ENCODE measurements at regions not wholly inside any gene's neighbourhood (a gene's known extent, or its start where the extent isn't known, plus 50 kb on each side); places are given as distances from the start of the nearest gene placed in this dataset.

GRCh38 chr21:35171385-35171784 lies 122.3 kb upstream of the RUNX1 start:
- TF ChIP-seq CTCF (IDR thresholded peaks at IDR 0.05) (no peak), POLR2A (IDR thresholded peaks at IDR 0.05) (no peak)
